Muscle of back (tissue), 3 donors: ENCODE measurements at regions not wholly inside any gene's neighbourhood (a gene's known extent, or its start where the extent isn't known, plus 50 kb on each side); places are given as distances from the start of the nearest gene placed in this dataset.

Source experiments
- DNase-seq, 3 donors: peaks; one replicate each; pipeline versions ENCODE4 v3.0.0 to v3.0.0-alpha.2; 2013

GRCh38 chr17:45680360-45680759, 103.8 kb upstream of the CRHR1 start:
- DNase-seq, result no peak

- DNase-seq, result no peak
Measured at GRCh38 chr17:45681706-45682105, 102.4 kb upstream of the CRHR1 start.

- DNase-seq, result no peak
Measured at GRCh38 chr17:45686250-45686649, 97.9 kb upstream of the CRHR1 start.

GRCh38 chr17:45687594-45687993, 96.5 kb upstream of the CRHR1 start:
- no peak for DNase-seq

- peak; percentile 14 to 82 (median 48) for DNase-seq
Measured at GRCh38 chr17:45688353-45688752, 95.8 kb upstream of the CRHR1 start.

GRCh38 chr17:45688820-45689219, 95.3 kb upstream of the CRHR1 start:
- no peak for DNase-seq

GRCh38 chr17:45689451-45689850, 94.7 kb upstream of the CRHR1 start:
- DNase-seq, result no peak

GRCh38 chr17:45690625-45691275, 93.4 kb upstream of the CRHR1 start:
- no peak for DNase-seq

GRCh38 chr17:45692661-45693060, 91.5 kb upstream of the CRHR1 start:
- DNase-seq, result no peak

- no peak for DNase-seq
Measured at GRCh38 chr17:45693792-45694191, 90.3 kb upstream of the CRHR1 start.

- no peak for DNase-seq
Measured at GRCh38 chr17:45696442-45696841, 87.7 kb upstream of the CRHR1 start.

GRCh38 chr17:45697076-45697475, 87.0 kb upstream of the CRHR1 start:
- DNase-seq, result no peak

- DNase-seq, result no peak
Measured at GRCh38 chr17:45700171-45701090, 83.7 kb upstream of the CRHR1 start.

- peak in 2 of 3 donors; percentile 32 to 57 for DNase-seq
Measured at GRCh38 chr17:45702666-45703266, 81.4 kb upstream of the CRHR1 start.

- DNase-seq, result no peak
Measured at GRCh38 chr17:45703348-45703747, 80.8 kb upstream of the CRHR1 start.

GRCh38 chr17:45703806-45704205, 80.3 kb upstream of the CRHR1 start:
- no peak for DNase-seq

- DNase-seq, result no peak
Measured at GRCh38 chr17:45704251-45704650, 79.9 kb upstream of the CRHR1 start.

GRCh38 chr17:45705123-45706009, 78.8 kb upstream of the CRHR1 start:
- no peak for DNase-seq

- DNase-seq, result no peak
Measured at GRCh38 chr17:45706033-45706432, 78.1 kb upstream of the CRHR1 start.

GRCh38 chr17:45708707-45709290, 75.3 kb upstream of the CRHR1 start:
- no peak for DNase-seq

- DNase-seq, result no peak
Measured at GRCh38 chr17:45709728-45710288, 74.3 kb upstream of the CRHR1 start.
